Left hindlimb (tissue), 1 donor: ENCODE measurements at regions not wholly inside any gene's neighbourhood (a gene's known extent, or its start where the extent isn't known, plus 50 kb on each side); places are given as distances from the start of the nearest gene placed in this dataset.

Experiments
- DNase-seq: peaks from one replicate; pipeline ENCODE4 v3.0.0-alpha.2; 2018

DNA sequence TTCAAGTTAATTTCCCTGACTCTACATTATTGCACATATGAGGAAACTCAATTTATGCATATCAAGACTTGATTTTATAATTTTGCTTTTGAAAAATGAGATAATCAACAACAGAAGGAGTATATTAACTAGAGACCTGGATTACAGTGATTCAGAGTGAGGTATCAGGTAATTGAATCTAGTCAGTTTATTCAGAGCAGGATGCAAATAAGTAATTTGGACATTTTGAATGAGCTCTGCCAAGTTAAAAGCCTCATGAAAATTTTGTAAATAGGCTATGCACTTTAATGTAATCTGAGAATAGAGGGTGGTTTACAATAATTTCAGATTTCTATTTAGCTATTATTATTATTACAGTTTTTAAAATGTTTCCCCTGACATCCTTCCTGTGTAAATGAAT is 203.7 kb upstream of the EMCN start:
- DNase-seq, result no peak

DNA sequence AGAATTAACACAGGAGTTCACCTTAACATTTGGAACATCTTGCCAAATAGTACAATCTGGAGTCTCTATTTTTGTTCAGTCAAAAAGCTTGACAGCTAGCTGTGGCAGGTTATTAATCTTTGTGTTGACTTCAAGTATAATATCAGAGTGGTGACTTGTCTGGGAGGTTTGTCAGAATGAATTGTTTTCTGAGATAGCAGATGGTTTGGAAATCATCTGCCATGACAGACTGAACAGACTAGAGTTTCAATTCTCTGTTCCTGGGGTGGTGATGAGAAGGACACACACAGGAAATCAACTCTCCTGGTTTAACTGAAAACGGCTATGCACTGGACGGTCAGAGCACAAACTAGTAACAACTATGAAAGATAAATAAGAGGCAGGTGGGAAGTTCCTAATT is 203.3 kb upstream of the EMCN start:
- DNase-seq, result no peak

DNA sequence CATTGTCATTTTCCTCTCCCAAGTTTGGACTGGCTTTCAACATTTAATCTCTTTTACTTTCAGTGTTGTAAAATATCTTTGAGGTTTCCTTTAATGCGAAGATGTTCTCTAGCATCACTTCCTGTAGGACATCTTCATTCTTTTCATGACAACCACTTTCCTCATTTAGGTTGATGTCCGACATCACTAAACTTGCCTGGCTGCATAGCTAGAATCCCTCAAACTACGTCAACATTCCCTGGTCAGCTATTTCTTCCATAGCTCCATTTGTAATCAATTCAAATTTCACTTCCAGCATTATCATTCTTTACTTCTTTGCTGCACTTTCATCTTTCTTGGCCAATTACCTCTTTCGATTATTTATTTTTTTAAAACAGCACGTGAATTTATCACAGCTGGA is 198.6 kb upstream of the EMCN start:
- DNase-seq, result no peak

DNA sequence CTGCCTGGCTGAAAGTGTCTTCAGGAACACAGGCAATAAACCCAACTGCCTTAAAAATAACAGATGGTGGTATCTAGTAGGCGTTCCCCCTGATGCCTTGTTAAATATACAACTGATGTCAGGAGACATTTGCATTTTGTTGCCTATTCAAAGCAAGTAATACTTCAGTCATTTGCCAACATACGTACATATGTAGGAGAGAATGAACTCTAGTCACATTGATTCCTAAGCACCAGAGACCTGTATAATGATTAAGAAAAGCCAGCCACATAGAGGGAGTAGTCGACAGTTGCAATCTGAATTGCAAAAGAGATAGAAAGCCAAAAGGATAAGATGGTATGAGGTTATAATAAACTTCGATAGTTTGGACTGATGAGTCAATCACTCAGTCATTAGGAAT is 191.0 kb upstream of the EMCN start:
- no peak for DNase-seq

DNA sequence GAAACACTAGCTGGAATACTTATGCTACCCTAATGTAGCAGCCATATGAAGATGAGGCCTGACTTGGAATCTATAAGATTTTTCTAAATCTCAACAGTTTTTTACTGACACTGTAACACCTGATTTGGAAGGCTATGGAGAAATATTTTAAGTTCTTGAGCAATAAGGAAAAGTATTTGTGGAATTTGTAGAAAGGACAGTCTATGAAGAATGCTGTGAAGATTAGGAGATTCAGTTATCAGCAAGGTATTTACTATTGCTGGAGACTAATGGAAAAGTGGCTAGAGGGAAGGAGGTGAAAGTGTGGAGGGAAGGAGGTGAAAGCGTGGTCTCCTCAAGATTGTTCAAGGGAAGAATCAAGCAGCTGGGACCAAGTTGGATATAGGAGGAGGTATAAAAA is 190.0 kb upstream of the EMCN start:
- no peak for DNase-seq

DNA sequence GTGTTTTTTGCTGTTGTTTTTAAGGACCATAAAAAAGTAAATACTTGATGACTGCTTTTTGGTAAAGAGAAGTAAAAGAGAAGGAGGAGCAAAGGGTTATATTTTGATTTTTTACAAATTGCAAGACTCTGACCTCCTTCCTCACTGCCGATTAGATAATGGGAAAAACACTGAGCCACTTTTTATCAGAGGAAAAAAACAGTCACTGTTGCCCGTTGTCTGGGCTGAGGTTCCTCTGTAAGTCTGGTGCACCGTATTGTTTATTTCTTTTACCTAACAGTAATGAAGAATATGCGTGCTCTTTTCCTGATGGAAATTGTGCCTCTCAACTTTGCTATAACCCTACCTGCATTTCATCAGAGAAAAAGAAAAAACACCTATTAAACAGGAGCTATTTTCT is 178.7 kb upstream of the EMCN start:
- DNase-seq, result no peak

DNA sequence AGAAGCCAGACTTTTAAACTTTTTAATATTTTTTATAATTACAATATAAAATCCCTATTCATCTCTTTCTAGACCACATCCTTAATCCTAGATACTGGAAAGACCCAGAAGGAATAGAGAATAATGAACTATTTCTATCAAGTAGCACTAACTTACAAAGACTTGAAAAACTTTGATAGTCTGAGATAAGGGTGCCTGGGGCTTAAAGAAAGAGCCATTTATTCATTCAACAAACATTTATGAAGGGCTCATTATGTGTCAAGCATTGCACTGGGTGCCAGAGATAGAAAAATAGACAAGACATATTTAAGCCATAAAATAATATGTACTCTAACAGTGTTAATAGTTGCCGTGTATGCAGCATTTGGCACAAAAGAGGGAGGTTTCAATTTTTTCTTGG is 178.0 kb upstream of the EMCN start:
- no peak for DNase-seq

DNA sequence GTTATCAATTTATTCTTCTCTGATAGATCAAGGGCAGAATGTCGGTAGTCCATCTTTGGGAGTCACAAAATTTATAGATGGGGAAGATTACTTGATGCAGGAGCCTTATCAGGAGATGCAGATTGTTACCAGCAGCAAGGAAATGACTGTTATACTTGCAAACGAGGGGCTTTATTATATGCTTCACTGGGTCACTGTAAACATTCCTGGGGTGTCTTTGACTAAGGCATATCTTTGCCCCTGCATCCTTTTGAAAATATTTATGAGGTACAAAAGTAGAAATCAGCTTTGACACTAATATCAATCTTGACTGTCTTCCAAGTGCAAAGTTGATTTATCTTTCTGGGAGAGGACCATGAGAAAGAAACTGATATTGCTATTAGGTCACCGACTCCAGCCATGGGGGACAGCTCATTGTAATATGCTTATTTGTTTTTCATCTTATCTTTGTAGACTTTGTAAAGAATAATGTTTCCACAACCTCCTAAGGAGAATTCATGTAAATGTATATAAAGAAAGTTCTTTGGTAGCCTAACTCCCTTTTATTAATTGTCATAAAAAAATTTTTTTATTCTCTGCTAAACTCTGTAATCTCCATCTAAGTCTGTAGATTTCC is 177.3 kb upstream of the EMCN start:
- DNase-seq, result no peak

DNA sequence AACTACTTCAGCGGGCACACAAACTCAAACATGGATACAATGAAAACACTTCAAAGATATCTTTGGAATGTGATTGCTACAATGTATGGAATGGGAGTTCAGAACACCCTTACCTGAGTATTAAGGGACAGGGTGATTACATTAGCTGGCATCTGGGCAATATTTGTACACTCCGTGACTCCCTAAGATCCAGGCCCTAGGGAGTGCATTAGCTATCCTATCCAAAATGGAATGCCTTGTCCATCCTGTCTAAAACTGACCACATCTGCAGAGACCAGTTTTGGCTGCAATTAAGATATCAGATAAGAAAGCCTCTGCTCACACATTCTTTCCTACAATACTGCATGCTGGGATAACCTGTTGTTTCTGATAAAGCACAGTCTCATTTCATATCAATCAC is 176.6 kb upstream of the EMCN start:
- DNase-seq, result no peak

DNA sequence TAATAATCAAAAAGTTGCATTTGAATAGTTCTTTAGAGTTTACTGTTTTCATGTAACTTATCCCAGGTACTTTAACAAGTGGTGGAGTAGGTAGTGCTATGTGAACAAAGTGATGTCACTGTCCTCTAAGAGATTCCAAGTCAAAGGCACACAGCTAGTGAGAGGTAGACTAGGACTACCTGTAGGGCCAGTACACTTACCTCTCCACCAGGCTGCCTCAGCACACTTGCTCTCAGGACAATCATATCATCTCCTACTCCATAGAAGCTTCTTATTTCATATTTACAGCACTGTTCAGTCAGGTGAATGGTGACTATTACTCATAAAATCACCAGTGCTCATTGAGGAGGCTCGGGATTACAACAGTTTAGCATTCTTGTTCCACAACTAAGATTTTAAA is 173.0 kb upstream of the EMCN start:
- DNase-seq, result no peak

DNA sequence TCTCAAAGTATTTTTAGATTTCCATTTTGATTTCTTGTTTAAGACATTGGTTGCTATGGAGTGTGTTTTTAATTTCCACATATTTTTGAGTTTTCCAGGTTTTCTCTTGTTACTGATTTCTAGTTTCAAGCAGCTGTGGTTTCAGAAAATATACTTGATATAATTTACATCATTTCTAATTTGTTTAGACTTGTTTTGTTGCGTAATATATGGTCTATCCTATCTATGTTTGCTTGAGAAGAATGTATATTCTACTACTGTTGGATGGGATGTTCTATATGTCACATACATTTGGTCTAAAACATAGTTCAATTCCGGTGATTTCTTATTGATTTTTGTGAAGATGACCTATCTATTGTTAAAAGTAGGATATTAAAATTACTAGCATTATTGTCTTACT is 170.5 kb upstream of the EMCN start:
- no peak for DNase-seq

DNA sequence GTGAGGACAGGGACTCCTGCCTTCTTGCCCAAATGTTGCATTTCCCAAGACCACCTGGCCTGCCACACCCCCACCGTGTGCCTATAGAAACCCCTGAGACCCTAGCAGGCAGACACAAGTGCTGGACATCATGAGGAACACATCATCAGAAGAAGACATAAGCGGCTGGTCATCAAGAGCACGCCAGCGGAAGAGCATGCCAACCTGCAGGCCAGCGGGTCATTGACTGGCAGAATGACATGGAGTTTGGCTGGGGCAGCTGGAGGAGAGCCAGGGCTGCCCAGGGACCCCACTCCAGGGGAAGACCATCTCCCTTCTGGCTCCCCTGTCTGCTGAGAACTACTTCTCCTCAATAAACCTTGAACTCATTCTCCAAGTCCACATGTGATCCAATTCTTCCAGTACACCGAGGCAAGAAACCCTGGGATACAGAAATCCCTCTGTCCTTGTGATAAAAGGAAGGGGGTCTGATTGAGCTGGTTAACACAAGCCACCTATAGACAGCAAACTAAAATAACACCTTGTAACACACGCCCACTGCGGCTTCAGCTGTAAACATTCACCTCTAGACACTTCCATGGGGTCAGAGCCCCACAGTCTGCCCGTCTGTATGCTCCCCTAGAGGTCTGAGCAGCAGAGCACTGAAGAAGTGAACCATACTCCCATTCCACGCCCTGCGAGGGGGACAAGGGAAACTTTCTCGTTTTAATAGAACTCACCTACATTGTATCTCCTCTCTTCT is 164.8 kb upstream of the EMCN start:
- DNase-seq, result no peak

DNA sequence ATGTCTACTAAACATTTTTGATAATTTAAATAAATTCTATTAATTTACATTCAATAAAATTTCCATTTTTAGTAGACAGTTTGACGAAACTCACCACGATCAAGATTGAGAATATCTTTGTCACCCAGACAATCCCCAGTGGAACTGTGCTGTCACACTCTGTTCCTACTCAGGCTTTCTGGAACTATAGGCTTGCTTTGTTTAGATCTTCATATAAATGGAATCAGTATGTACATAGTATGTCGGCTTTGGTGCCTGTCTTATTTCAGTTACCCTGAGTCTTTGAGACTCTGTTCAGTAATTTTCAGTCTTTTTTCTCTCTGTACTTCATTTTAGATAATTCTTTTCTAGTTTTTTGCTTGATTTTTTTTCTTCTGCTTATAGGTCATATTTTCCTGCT is 163.5 kb upstream of the EMCN start:
- DNase-seq, result no peak

DNA sequence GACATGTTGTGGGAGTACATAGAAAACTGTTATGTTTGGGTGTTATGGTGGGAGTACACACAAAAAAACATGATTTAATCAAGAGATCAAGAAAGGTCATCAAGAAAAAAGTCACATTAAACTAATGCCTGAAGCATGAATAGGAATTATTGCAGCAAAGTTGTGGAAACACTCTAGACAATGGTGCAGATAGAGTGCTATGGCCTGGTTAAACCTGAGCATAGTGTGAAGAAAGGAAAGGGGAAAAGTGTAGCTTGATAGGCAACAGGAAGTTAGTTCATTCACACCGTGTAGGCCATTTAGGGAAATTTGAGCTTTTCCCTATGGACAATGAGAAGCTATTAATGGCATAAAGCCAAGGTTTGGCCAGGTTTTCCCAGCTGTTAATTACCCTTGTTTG is 162.1 kb upstream of the EMCN start:
- no peak for DNase-seq

DNA sequence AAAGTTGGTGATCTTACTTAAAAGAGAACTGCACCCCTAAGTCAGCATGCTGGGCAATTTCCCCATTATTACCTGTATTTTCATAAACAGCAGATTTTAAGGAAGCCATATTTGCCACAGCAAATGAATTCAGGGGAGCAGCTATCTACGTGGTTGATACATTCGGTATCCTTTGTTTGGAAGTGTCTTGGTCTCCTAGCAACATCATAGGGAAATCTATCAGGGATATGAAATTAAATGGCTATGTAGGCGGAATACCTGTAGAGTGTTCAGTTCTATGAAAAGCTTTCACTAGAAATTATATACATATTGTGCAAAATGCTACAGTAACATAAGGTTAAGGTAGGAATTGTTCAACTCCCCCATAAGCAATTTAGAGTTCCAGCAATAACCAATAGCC is 157.2 kb upstream of the EMCN start:
- no peak for DNase-seq

DNA sequence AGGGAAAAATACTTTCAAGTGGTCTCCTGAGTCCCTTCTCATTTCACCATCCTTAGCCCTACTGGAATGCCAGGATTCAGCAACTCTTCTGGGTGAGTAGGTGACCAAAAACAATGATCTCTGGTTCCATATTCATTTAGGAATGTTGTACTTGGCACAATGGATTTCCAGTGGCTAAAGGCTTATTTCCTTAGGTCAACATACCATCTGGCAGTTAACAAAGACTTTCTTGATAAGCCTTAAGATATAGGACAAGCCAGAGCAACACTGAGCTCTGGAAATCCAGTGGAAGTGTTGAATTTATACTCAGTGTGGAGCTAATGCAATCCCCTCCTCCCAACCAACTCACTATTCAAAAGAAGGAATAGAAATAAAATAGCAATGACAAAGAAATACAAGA is 139.4 kb upstream of the EMCN start:
- DNase-seq, result no peak

DNA sequence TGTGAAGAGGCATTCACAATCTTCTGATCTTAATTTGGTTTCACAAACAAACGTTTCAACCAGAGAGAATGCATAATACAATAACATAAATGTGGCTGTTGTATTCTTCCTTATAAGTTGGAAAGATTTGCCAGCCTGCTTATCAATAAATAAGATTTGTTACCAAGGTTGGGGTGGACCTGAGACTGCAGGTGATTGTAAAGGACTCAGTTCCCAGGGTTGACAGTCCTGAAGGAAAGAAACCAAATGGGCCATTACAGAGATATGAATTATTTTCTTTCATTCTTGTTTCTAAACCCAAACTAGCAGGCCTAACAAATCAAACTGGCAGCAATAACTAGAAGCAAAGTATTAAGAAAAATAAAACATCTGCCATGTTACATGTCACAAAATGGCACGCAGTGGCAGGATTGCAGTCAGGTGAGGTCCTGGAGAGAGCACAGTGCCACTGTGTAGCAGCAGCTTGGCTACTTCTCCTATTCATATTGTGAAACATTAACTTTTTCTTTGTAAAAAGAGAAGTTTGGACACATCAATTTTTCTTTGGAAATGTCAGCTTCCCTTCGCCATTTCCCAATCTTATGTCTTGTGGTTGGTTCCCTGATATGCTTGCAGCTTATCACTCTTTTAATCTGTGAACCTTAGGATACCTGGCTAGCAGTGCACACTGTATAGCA is 133.8 kb upstream of the EMCN start:
- DNase-seq, result no peak

DNA sequence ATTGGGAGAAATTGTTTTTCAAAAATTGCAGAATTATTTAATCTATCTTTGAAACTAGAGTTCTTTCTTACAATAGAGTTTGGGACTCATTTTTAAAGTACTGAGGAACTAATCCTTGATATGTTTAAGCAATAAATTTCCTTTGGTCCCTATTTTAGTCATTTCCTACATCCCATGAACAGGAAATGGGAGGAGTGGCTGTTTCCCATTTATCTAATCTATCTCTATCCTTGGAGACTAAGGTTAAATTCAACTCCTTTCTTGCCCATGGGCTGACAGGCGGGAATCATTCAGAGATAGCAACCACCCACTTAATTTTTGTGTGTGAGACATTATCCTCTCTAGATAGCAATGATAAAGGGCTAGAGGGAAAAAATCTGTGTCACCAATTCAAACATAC is 131.6 kb upstream of the EMCN start:
- DNase-seq, result no peak

DNA sequence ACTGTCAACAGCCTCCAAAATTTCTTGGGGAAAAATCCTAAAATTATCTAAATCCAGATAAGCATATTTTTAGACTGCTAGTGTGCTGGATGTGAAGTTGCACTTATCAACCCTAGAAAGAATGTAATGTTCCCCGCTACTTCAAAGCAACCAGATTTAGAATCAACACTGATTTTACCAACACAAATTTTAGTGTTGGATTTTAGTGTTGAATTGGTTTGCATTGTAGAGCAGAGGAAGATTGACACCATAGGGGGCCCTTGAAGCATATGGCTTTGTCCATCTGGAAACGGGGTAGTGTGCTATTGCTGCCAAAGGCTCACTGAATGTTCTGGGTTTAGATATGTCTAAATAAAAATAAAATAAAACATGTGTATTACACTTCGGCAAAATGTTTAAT is 126.3 kb upstream of the EMCN start:
- DNase-seq, result no peak

DNA sequence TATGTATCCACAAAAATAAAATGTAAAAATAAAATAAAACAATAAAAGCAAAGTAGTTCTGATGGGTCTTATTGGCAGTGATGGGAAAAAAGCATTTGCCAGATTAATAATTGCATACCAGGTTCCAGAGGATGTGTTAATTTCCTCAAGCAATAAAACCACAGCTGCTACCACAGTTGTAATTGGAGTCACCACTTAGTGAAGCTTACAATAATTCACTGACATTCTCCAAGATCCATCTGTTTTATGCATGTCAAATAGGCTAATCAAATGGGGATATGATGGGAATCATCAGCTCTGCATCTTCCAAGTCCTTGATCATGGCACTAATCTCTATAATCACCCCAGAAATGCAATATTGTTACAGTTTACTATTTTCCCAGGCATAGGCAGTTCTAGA is 123.5 kb upstream of the EMCN start:
- no peak for DNase-seq

DNA sequence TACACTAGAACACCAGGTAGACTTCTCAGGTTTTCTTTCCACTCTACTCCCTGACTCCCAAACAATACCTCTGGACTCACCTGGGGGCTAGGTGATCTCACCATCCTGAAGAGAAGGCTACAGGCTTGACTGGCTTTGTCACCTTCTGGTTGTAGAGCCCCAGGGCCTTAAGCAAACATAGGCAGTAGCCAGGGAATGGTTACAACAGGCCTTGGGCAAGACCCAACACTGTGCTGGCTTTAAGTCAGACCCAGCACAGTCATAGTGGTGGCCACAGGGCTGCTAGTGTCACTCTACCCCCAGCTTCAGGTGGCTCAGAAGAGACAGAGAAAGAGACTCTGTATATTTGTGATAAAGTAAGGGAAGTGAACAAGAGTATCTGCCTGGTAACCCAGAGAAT is 118.1 kb upstream of the EMCN start:
- no peak for DNase-seq

DNA sequence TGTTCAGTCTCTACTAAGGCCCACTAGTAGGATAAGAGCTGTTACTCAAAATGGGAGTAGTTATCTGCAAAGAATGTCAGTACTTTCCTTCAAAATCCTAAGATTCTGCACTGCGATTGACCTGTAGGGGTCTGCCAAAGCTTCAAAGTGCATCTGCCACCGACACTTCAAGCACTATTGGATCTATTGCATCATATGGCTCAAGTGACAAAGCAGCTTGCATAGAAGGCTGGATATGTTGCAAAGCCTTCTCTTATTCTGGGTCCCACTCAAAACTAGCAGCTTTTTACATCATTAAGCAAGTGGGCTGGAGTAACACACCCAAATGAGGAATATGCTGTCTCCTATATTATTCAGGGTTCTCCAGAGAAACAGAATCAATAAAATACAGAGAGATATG is 115.4 kb upstream of the EMCN start:
- DNase-seq, result no peak

DNA sequence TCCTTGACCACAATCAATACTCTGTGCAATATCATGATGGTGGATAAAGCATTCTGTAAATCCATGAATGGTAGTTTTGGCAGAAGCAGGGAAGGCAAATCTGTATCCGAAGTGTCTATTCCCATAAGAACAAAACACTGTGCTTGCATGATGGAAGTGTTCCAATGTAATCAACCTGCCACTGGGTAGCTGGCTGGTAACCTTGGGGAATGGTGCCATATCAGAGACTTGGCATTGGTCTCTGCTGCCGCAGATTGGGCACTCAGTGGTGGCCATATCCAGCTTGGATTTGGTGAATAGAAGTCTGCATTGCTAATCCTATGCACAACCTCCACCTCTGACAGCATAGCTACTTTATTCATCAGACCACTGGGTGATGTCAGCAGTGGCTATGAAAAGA is 114.3 kb upstream of the EMCN start:
- DNase-seq, result no peak

DNA sequence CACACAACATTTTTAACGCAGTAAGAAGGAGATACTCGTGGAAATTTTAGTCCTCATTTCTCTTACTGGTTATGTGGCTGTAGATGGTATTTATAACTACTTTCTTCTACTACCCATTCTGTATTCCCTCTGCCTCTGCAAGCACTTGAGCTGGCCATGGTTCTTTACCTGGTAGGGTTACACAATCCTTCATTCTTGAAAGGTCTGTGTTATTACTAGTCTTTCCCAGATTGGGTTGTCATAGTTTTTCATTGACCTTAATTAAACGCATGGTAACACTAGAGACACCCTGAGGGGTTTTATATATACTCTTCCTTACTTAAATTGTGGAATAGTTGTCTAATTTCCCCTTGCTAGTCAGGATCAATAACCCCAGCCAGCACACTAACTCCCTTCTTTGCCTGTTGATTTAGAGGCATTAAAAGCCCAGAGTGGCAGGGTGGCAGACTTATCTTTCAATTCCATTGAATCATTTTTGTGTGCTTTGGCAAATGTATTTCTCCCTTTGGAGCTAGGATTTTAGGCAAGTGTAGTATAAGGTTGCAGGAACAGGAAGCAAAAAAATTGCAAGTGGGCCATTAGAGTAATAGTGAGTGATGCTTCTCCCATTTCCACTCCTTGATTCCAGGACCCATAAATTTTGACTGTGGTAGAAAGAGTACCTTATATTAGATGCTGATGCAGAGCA is 113.6 kb upstream of the EMCN start:
- no peak for DNase-seq
